KMS-11 (cell line): ENCODE measurements at regions not wholly inside any gene's neighbourhood (a gene's known extent, or its start where the extent isn't known, plus 50 kb on each side); places are given as distances from the start of the nearest gene placed in this dataset.

ENCODE experiments used
- H2AFZ ChIP-seq: fragments of 200-600 bp; sonication (generic); 2 replicates; pipeline ENCODE4 v1.6.1; 2016; ENCODE audit warnings: antibody characterized with exemption, mixed run types, low read depth
- H3K27ac ChIP-seq: fragments of 200-600 bp; sonication (generic); 2 replicates; pipeline ENCODE4 v1.6.1; 2016; ENCODE audit warnings: mild to moderate bottlenecking, mixed run types
- H3K27me3 ChIP-seq: fragments of 200-600 bp; sonication (generic); 2 replicates; pipeline ENCODE4 v1.6.1; 2017; ENCODE audit warnings: mild to moderate bottlenecking, low read depth, mixed run types, moderate library complexity; ENCODE audit not compliant: insufficient read depth
- H3K36me3 ChIP-seq: fragments of 200-600 bp; sonication (generic); 2 replicates; pipeline ENCODE4 v1.6.1; 2017; ENCODE audit warnings: mild to moderate bottlenecking, mixed run types; ENCODE audit not compliant: insufficient read depth
- H3K4me1 ChIP-seq: fragments of 200-600 bp; sonication (generic); 2 replicates; pipeline ENCODE4 v1.6.1; 2016; ENCODE audit warnings: mild to moderate bottlenecking, low read depth, mixed run types; ENCODE audit not compliant: poor library complexity, severe bottlenecking
- H3K4me2 ChIP-seq: fragments of 200-600 bp; sonication (generic); 2 replicates; pipeline ENCODE4 v1.7.0; 2016; ENCODE audit warnings: mild to moderate bottlenecking, mixed run types
- H3K4me3 ChIP-seq: fragments of 200-600 bp; sonication (generic); IDR thresholded peaks from 2 replicates; pipeline ENCODE4 v1.6.1; 2017; ENCODE audit warnings: low read depth, low read length, mixed read lengths; ENCODE audit not compliant: insufficient read depth
- H3K79me2 ChIP-seq: fragments of 200-600 bp; sonication (generic); 2 replicates; pipeline ENCODE4 v1.6.1; 2016; ENCODE audit warnings: low read depth, mixed run types; ENCODE audit not compliant: insufficient read depth
- H3K9ac ChIP-seq: fragments of 200-600 bp; sonication (generic); 2 replicates; pipeline ENCODE4 v1.6.1; 2016; ENCODE audit warnings: mild to moderate bottlenecking, mixed run types
- H4K20me1 ChIP-seq: fragments of 200-600 bp; sonication (generic); 2 replicates; pipeline ENCODE4 v1.6.1; 2016; ENCODE audit warnings: mild to moderate bottlenecking, mixed run types; ENCODE audit not compliant: insufficient read depth
- CTCF ChIP-seq: fragments of 200-600 bp; sonication (generic); conservative IDR thresholded peaks from 2 replicates; pipeline ENCODE4 v1.6.1; 2017; ENCODE audit warnings: low read depth, mild to moderate bottlenecking, antibody characterized with exemption, low read length, moderate library complexity, mixed read lengths

GRCh38 chr1:70888722-70889121, 158.9 kb downstream of the PTGER3 start:
- Histone ChIP-seq H4K20me1 (no peaks in the 10 kb centered on the region), H3K36me3 (no peaks in the 10 kb centered on the region), H3K27me3 (no peaks in the 10 kb centered on the region), H3K79me2 (no peaks in the 10 kb centered on the region), H3K4me3 (no peak overlapping the region), H3K4me2 (no peak overlapping the region), H2AFZ (no peak overlapping the region), H3K9ac (no peak overlapping the region), H3K27ac (no peak overlapping the region), H3K4me1 (no peaks in the 10 kb centered on the region)
- no peak for TF ChIP-seq CTCF

- Histone ChIP-seq H3K36me3 (no peaks in the 10 kb centered on the region), H3K27me3 (no peaks in the 10 kb centered on the region), H3K4me2 (no peak overlapping the region), H3K79me2 (no peaks in the 10 kb centered on the region), H4K20me1 (no peaks in the 10 kb centered on the region), H3K4me3 (no peak overlapping the region), H3K4me1 (peaks cover 3% of the 10 kb centered on the region), H2AFZ (no peak overlapping the region), H3K27ac (no peak overlapping the region), H3K9ac (no peak overlapping the region)
- TF ChIP-seq CTCF, result no peak
Measured at GRCh38 chr1:70890408-70890807, 157.2 kb downstream of the PTGER3 start.

- Histone ChIP-seq H2AFZ (no peak overlapping the region), H3K27ac (no peak overlapping the region), H3K9ac (no peak overlapping the region), H4K20me1 (no peaks in the 10 kb centered on the region), H3K4me3 (no peak overlapping the region), H3K79me2 (no peaks in the 10 kb centered on the region), H3K4me1 (peaks cover 8% of the 10 kb centered on the region), H3K4me2 (no peak overlapping the region), H3K36me3 (no peaks in the 10 kb centered on the region), H3K27me3 (no peaks in the 10 kb centered on the region)
- no peak for TF ChIP-seq CTCF
Measured at GRCh38 chr1:70891051-70891843, 156.4 kb downstream of the PTGER3 start.

- no peak overlapping the region for H3K27ac ChIP-seq
- no peak overlapping the region for H3K4me2 ChIP-seq
- TF ChIP-seq CTCF, result no peak
Measured at GRCh38 chr1:70892140-70892539, 155.5 kb downstream of the PTGER3 start.

More at GRCh38 chr1:70892140-70892539, 155.5 kb downstream of the PTGER3 start:
- Histone ChIP-seq H3K79me2 (no peaks in the 10 kb centered on the region), H3K36me3 (no peaks in the 10 kb centered on the region), H3K4me3 (no peak overlapping the region), H3K27me3 (no peaks in the 10 kb centered on the region), H2AFZ (no peak overlapping the region), H3K9ac (no peak overlapping the region), H4K20me1 (no peaks in the 10 kb centered on the region), H3K4me1 (peaks cover 8% of the 10 kb centered on the region)
